HG02885 (cell line): ENCODE measurements at regions not wholly inside any gene's neighbourhood (a gene's known extent, or its start where the extent isn't known, plus 50 kb on each side); places are given as distances from the start of the nearest gene placed in this dataset.
"Not testable (repeated sequence)": the region's sequence is repeated elsewhere in the genome, so short reads cannot be mapped to it uniquely, and the experiment has no call there.

ENCODE experiments used
- ATAC-seq: cut with Tn5 transposase; IDR thresholded peaks from one replicate; pipeline ENCODE4 v1.9.1; 2021; ENCODE audit warnings: mild to moderate bottlenecking; ENCODE audit not compliant: unreplicated experiment, poor library complexity

- ATAC-seq = peak; percentile 62
Observed at GRCh38 chr5:111993242-111993641, 236.2 kb upstream of the NREP start.

- ATAC-seq = peak; percentile 61
Observed at GRCh38 chr5:111984044-111984443, 227.1 kb upstream of the NREP start.

DNA sequence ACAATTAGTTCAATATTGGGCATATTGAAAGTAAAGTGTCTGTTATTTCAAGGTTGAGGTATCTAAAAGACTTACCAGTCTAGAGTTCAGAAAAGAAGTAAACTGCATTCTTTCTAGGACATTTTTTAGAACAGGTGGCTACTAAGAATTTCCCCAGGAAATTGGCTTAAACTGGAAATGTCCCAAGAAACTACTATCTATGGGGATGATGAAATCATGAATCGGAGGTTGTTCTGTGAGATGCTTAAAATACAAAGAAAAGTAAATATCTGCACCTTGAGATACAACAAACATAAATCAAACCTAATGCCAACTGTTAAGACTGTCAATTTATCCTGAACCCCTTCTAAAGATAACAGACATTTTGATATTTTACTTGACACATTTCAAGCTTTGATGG is 226.5 kb upstream of the NREP start:
- ATAC-seq = no peak

DNA sequence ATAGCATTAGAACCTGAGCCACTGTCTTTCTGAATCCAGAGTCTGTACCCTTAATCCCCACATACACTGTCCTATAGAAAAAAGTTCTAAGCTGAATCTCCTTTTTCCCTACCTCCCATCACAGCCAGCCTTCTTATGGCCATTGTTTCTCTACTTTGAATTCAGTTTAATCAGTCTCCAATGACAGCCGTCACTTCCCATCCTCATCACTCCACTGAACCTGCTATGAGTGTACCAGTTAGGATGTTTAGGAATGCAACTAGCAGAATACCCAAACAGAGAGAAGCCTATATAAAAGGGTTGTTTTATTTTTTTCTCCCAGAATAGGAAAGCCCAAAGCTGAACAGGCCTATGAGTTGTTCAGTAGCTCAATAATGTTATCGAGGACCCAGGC is 220.4 kb upstream of the NREP start:
- no peak for ATAC-seq

GRCh38 chr5:111976705-111977435 is 219.9 kb upstream of the NREP start:
- no peak for ATAC-seq

- no peak for ATAC-seq
Observed at GRCh38 chr5:111975133-111975532, 218.1 kb upstream of the NREP start.

DNA sequence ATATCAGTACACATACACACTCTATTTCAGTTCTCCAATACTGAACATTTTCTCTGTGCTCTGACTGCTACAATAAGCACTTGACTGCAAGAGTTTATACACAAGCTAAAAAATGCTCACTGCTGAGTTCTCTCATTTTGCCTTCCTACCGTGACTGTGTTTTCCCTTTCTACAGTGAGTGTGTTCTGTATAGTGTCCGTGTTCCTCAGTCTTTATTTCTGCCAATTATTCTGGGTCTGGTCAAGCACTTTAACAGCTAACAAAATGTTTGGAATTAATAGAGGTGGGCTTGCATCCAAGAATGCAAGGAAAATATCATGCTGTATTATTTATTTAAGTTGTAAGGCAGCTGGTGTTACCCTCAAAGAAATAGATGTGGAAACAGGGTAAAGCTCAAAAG is 217.0 kb upstream of the NREP start:
- no peak for ATAC-seq

DNA sequence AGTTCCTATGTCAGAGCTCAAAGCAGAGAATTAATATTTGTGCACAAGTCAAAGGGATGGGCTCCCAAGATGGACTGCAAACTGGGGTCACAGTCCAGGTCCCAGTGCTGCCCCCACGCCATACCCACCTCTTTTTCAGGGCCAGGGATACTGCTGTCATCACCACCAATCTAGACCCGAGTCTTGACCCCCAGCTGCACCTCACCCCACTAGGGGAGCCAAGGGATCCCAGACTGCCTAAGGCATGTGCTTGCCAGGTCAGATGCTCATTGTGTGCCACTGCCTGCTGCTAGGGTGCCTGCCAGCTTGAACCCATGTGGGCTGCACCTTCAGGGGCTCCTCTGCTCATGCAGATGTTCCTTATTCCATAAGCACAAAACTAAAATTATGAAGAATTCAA is 215.6 kb upstream of the NREP start:
- ATAC-seq = no peak

DNA sequence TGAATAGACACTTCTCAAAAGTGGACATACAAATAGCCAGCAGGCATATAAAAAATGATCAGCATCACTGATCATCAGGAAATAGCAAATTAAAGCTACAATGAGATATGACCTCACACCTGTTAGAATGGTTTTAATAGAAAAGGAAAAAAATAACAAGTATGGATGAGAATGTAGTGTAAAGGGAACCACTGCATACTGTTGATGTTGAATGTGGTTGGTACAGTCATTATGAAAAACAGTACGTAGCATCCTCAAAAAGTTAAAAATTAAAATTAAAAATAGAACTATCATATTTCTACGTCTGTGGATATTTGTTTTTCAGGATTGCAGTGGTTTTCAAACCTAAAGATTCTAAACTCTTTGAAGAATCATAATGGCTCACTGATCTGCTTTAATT is 215.1 kb upstream of the NREP start:
- no peak for ATAC-seq

- ATAC-seq = no peak
Observed at GRCh38 chr5:111968459-111968858, 211.5 kb upstream of the NREP start.

DNA sequence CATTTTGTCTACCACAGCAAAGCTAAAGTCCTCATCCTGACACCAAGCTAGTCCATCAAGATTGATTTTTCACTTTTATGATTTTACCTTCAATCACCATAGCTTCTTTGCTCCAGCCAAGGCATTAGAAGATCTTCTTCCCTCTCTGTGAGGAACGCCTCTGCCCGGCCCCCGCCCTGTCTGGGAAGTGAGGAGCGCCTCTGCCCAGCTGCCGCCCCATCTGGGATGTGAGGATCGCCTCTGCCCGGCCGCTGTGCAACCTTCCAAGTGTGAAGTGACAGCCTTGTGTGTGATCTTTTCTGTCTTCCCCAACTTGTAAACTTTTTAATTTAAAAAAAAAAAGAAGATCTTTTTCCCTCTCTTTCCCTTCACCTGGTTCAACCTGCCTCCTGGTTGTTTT is 210.5 kb upstream of the NREP start:
- no peak for ATAC-seq

GRCh38 chr5:111966290-111966689 is 209.3 kb upstream of the NREP start:
- ATAC-seq = no peak

- no peak for ATAC-seq
Observed at GRCh38 chr5:111963555-111963954, 206.6 kb upstream of the NREP start.

- ATAC-seq = no peak
Observed at GRCh38 chr5:111962906-111963305, 205.9 kb upstream of the NREP start.

DNA sequence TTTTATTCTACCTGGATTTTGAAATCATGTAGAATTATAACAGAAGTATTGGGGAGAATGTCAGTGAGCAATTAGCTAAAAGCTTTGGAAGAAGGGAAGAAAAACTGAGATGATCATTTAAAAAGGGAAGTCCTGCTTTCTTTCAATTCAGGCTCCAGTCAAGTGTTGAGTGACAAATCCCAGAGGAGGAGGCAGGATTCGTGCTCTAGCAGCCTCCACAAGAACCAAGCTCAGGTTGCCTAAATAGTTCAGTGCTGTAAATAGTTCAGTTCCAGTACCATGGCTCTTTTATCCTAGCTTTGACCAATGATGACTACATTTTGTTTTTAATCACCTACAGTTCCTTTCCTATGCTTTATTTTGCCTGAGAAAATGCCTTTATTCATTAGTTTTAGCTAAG is 204.9 kb upstream of the NREP start:
- ATAC-seq = no peak

DNA sequence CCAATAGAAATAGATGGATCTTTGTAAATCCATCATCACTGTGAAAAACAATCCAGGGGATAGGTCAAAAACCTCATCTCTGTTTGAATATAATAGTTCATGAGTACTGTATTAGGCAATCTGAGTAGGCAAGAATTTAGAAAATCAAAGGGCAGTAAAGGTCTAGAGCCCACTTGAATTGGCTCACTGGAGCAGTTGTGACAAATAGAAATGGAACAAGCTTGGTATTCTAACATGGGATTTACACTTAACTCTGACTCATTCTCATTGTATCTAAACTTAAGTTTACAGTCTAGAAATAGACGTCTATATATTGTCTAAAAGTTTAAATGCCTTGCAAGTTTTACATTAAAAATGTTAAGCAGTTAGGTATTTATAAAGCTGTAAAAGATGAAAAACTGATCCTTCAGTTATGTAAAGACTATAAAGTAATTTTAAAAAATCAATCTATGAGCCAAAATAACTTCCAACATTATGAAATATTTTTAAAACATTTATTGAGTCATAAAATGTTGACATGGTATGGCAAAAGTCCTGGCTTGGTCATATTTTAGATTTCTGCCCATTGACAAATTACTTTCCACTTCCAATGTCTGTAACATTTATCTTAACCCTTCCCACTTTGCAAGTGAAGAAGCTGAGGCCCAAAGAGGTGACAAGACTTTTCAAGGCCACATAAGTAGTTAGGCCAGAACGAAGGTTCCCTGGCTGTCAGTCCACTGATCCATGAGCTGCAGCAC is 203.7 kb upstream of the NREP start:
- ATAC-seq = no peak

- ATAC-seq = no peak
Observed at GRCh38 chr5:111958851-111959250, 201.9 kb upstream of the NREP start.

GRCh38 chr5:111956765-111957164 is 199.8 kb upstream of the NREP start:
- not testable (repeated sequence) for ATAC-seq

DNA sequence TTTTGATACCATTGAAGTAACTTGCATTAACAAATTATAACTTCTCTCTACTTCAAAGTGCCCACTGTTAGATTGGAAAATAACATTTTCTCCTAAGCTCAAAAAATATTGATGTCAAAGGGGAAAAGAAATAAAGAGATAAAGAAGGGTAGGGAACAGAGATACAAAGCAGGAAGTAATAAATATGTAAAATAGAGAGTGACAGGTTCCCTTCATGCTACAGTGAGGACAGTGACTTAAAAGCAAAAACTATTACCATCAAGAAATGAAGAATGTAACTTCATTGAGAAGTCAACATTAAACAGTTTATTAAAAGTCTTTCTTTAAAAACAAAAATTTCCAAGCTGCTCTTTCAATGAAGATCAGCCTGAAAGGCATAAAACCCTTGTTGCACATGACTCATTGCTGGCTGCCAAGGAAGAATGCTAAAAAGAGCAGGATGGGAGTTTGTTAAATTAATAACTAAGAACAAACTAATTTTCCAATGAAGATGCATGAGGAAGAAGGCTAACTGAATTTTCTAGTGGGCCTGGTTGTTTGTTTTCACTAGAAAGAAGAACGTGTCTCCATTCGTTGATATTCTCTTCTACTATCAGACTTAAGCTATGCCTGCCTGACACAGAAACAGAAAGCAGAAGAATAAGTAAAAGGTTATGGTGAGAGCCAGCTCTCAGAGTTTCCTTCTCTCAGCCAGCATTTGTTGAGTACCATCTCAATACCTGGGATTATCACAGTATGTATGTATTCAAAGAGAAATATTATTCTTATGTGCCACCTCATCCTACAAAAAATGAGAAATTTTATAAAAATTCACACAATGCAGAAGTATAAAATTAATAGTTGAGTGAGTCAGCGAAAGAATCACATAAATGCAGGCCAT is 197.8 kb upstream of the NREP start:
- ATAC-seq = peak; percentile 88

- ATAC-seq = no peak
Observed at GRCh38 chr5:111953351-111954127, 196.5 kb upstream of the NREP start.
